Ovary (tissue), 1 donor: ENCODE measurements at regions not wholly inside any gene's neighbourhood (a gene's known extent, or its start where the extent isn't known, plus 50 kb on each side); places are given as distances from the start of the nearest gene placed in this dataset.

Experiments
- EP300 ChIP-seq: sonication (generic); formaldehyde crosslinking; IDR thresholded peaks from one replicate; pipeline ENCODE4 v1.6.1; 2017; ENCODE audit warnings: antibody characterized with exemption
- POLR2A ChIP-seq: fragments of 450-650 bp; IDR thresholded peaks from one replicate; pipeline ENCODE4 v1.6.1; 2017; ENCODE audit warnings: antibody characterized with exemption, mild to moderate bottlenecking, moderate library complexity

DNA sequence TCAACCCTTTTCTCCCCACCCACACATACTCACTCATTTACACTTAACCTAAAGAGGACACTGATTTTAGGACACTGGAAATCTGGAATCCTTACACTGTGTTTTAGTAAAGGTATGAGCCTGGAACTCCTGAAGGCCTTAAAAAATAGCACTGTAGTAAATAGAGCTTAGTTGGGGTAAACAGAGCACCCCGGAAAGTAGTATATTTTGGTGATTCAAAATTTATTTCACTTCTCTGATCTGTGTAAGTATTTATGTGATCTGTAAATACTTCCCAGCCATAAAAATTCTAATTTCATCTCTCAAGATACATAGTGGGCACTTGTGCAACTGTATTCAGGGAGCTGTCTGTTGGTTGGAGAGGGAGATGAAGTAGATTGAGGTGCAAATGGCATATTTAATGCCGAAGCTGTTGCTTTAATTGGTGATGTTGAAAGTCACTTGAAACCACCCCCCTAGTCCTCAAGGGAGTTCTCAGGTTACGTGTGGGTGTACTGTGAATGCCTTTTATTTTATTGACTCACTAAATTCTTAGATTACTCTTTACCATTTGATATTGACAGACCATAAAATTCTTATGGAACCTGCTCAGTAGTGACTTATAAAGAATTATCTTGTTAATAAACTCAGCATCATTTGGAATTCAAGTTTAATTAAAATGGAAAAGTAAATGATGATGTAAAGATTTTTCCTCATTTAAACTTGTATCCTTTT, 154.9 kb downstream of the SOX4 start:
- TF ChIP-seq EP300 (no peak), POLR2A (no peak)
